ENCODE measurements at regions not wholly inside any gene's neighbourhood (a gene's known extent, or its start where the extent isn't known, plus 50 kb on each side); places are given as distances from the start of the nearest gene placed in this dataset.
"Not testable (repeated sequence)": the region's sequence is repeated elsewhere in the genome, so short reads cannot be mapped to it uniquely, and the experiment has no call there.

DNA sequence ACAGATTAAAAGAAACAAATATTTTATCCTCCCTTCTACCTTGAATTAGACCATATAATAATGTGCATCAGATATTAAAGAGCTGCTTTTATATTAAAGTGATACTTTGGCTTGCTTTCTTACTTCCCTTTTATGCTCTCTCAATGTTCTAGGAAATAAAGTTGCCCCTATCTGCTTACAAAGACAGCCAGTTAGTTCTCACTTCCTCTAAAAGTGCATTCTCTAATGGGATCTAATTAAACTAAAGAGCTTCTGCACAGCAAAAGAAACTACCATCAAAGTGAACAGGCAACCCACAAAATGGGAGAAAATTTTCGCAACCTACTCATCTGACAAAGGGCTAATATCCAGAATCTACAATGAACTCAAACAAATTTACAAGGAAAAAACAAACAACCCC, 224.1 kb upstream of the CADM2 start:
- H3K9ac ChIP-seq (ENCODE audit: low read length); H3K4ac ChIP-seq (ENCODE audit: low read depth in 1 of 2, low read length in 2 of 2); H2AFZ ChIP-seq (ENCODE audit: low read depth, low read length); H4K8ac ChIP-seq (ENCODE audit: low read length); H3K14ac ChIP-seq (ENCODE audit: low read length in 2 of 2); H2BK15ac ChIP-seq (ENCODE audit: low read depth, poor library complexity, severe bottlenecking); H3K79me1 ChIP-seq (replicated peaks; ENCODE audit: low read length, poor library complexity, severe bottlenecking); DNase-seq; H3K27ac ChIP-seq (ENCODE audit: low read length, poor library complexity, severe bottlenecking); H3K4me2 ChIP-seq (ENCODE audit: low read length, poor library complexity, severe bottlenecking); H3K23ac ChIP-seq (ENCODE audit: low read length in 2 of 2); H3K4me1 ChIP-seq (ENCODE audit: control insufficient read depth, insufficient read depth, low read depth, low read length); H4K91ac ChIP-seq (ENCODE audit: low read length); H2BK12ac ChIP-seq (ENCODE audit: low read length in 2 of 2); H2BK120ac ChIP-seq (ENCODE audit: low read depth, low read length); H2AK5ac ChIP-seq (ENCODE audit: low read length, severe bottlenecking); H3K4me3 ChIP-seq (ENCODE audit: insufficient read depth in 1 of 2, low read depth in 1 of 2, low read length in 2 of 2); H2BK5ac ChIP-seq (ENCODE audit: low read depth, low read length, poor library complexity, severe bottlenecking); H3K9me3 ChIP-seq (ENCODE audit: control insufficient read depth, low read length); H3K36me3 ChIP-seq (ENCODE audit: control insufficient read depth in 1 of 2, insufficient read depth in 2 of 2, low read depth in 1 of 2, low read length in 2 of 2); H3K27me3 ChIP-seq (ENCODE audit: control insufficient read depth in 1 of 2, insufficient read depth in 1 of 2, low read length in 2 of 2); H3K18ac ChIP-seq (ENCODE audit: low read depth in 1 of 2, low read length in 2 of 2): not testable (repeated sequence)
- no CpG with 5 or more reads among the region's 1 CpG for WGBS

DNA sequence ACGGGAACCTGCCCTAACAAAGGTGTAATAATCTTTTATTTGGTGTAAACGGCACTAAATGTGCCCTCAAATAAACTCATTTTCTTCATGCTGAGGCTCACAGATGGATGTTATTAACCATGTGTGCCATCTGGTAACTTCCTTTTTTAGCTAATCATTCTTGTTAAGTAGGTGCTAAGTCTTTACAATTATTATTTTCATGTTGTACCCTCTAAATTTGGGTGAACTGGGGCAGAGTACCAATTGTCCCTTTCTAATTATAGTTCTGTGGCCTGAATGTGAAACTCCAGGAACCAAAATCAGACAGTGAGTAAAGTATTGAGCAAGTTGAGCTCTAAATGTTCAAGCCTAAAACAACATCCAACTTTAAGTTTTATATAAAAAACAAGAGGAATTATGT, 220.7 kb upstream of the CADM2 start:
- no peak overlapping the region for H2BK120ac ChIP-seq (ENCODE audit: low read depth, low read length)
- no peak overlapping the region for H2BK5ac ChIP-seq (ENCODE audit: low read depth, low read length, poor library complexity, severe bottlenecking)
- no peaks in the 10 kb centered on the region for H3K36me3 ChIP-seq (ENCODE audit: control insufficient read depth in 1 of 2, insufficient read depth in 2 of 2, low read depth in 1 of 2, low read length in 2 of 2)
- no peak overlapping the region for H3K9ac ChIP-seq (ENCODE audit: low read length)
- no peak overlapping the region for H4K8ac ChIP-seq (ENCODE audit: low read length)
- H3K27me3 ChIP-seq (ENCODE audit: control insufficient read depth in 1 of 2, insufficient read depth in 1 of 2, low read length in 2 of 2) = no peaks in the 10 kb centered on the region
- H3K9me3 ChIP-seq (ENCODE audit: control insufficient read depth, low read length) = no peaks in the 10 kb centered on the region
- H3K4me3 ChIP-seq (ENCODE audit: insufficient read depth in 1 of 2, low read depth in 1 of 2, low read length in 2 of 2) = no peak overlapping the region
- H3K18ac ChIP-seq (ENCODE audit: low read depth in 1 of 2, low read length in 2 of 2) = no peak overlapping the region
- H3K14ac ChIP-seq (ENCODE audit: low read length in 2 of 2) = no peak overlapping the region
- no peak overlapping the region for H3K4me2 ChIP-seq (ENCODE audit: low read length, poor library complexity, severe bottlenecking)
- no peak overlapping the region for H2AK5ac ChIP-seq (ENCODE audit: low read length, severe bottlenecking)
- H3K4ac ChIP-seq (ENCODE audit: low read depth in 1 of 2, low read length in 2 of 2) = no peak overlapping the region
- H2BK15ac ChIP-seq (ENCODE audit: low read depth, poor library complexity, severe bottlenecking) = no peak overlapping the region
- H4K91ac ChIP-seq (ENCODE audit: low read length) = no peak overlapping the region
- DNase-seq = no peak
- no peak overlapping the region for H3K23ac ChIP-seq (ENCODE audit: low read length in 2 of 2)
- WGBS = no CpG with 5 or more reads among the region's 2 CpGs
- no peak overlapping the region for H2AFZ ChIP-seq (ENCODE audit: low read depth, low read length)
- no peaks in the 10 kb centered on the region for H3K4me1 ChIP-seq (ENCODE audit: control insufficient read depth, insufficient read depth, low read depth, low read length)
- no peak overlapping the region for H3K27ac ChIP-seq (ENCODE audit: low read length, poor library complexity, severe bottlenecking)
- H2BK12ac ChIP-seq (ENCODE audit: low read length in 2 of 2) = no peak overlapping the region
- H3K79me1 ChIP-seq (replicated peaks; ENCODE audit: low read length, poor library complexity, severe bottlenecking) = no peaks in the 10 kb centered on the region

DNA sequence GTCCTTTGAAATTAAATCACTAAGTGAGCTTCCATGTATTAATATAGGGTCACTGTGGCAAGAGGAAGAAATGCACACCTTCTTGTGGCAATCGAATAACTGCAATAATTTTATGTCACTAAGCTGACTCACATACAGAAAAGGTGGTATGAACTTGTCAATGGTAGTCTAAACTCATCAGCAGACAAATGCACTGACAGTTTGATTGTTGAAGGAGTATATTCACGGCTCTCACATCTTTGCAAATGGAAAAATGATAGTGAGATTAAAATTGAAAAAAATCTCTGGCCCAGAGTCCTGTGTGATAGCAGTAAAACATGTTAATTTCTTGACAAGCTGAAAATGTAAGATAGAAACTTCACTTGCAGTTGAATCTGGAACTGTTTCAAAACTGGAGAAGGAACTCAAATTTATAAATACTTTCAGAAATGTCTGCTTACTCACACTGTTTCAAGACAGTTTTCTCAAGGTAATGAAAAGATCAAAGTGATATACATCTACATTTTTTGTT, 215.8 kb upstream of the CADM2 start:
- Histone ChIP-seq H2BK120ac (ENCODE audit: low read depth, low read length) (no peak overlapping the region), H3K4ac (ENCODE audit: low read depth in 1 of 2, low read length in 2 of 2) (no peak overlapping the region), H3K27ac (ENCODE audit: low read length, poor library complexity, severe bottlenecking) (no peak overlapping the region), H2BK5ac (ENCODE audit: low read depth, low read length, poor library complexity, severe bottlenecking) (no peak overlapping the region), H3K4me2 (ENCODE audit: low read length, poor library complexity, severe bottlenecking) (no peak overlapping the region), H4K91ac (ENCODE audit: low read length) (no peak overlapping the region), H2AK5ac (ENCODE audit: low read length, severe bottlenecking) (no peak overlapping the region), H3K23ac (ENCODE audit: low read length in 2 of 2) (no peak overlapping the region), H3K9ac (ENCODE audit: low read length) (no peak overlapping the region), H4K8ac (ENCODE audit: low read length) (no peak overlapping the region), H3K9me3 (ENCODE audit: control insufficient read depth, low read length) (no peaks in the 10 kb centered on the region), H3K4me3 (ENCODE audit: insufficient read depth in 1 of 2, low read depth in 1 of 2, low read length in 2 of 2) (no peak overlapping the region), H3K79me1 (replicated peaks; ENCODE audit: low read length, poor library complexity, severe bottlenecking) (no peaks in the 10 kb centered on the region), H2BK15ac (ENCODE audit: low read depth, poor library complexity, severe bottlenecking) (no peak overlapping the region), H2BK12ac (ENCODE audit: low read length in 2 of 2) (no peak overlapping the region), H3K18ac (ENCODE audit: low read depth in 1 of 2, low read length in 2 of 2) (no peak overlapping the region), H3K14ac (ENCODE audit: low read length in 2 of 2) (no peak overlapping the region), H2AFZ (ENCODE audit: low read depth, low read length) (no peak overlapping the region), H3K27me3 (ENCODE audit: control insufficient read depth in 1 of 2, insufficient read depth in 1 of 2, low read length in 2 of 2) (no peaks in the 10 kb centered on the region), H3K4me1 (ENCODE audit: control insufficient read depth, insufficient read depth, low read depth, low read length) (no peaks in the 10 kb centered on the region), H3K36me3 (ENCODE audit: control insufficient read depth in 1 of 2, insufficient read depth in 2 of 2, low read depth in 1 of 2, low read length in 2 of 2) (no peaks in the 10 kb centered on the region)
- 45% methylated on average over 2 of the region's 2 CpGs for WGBS
- DNase-seq = no peak

DNA sequence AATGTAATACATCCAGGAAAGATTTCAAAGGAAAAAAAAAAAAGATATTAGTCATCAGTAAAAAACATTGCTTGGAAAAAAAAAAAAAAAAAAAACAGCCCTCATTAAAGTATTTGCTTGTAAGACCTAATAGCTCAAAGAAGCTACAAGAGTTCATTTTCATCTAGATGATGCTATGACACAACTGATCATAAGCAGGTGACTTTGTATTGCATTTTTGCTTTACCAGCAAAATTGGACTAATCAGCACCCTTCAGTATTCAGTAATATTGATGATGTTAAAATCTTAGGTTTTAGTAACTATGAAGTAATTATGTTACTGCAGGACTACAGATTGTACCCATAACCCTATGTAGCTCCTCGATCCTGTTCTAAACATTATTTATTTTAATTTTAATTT, 214.7 kb upstream of the CADM2 start:
- H2AFZ ChIP-seq (ENCODE audit: low read depth, low read length) = no peak overlapping the region
- no peak overlapping the region for H2BK120ac ChIP-seq (ENCODE audit: low read depth, low read length)
- no peak overlapping the region for H3K18ac ChIP-seq (ENCODE audit: low read depth in 1 of 2, low read length in 2 of 2)
- H2BK12ac ChIP-seq (ENCODE audit: low read length in 2 of 2) = no peak overlapping the region
- H4K91ac ChIP-seq (ENCODE audit: low read length) = no peak overlapping the region
- H3K4ac ChIP-seq (ENCODE audit: low read depth in 1 of 2, low read length in 2 of 2) = no peak overlapping the region
- H2AK5ac ChIP-seq (ENCODE audit: low read length, severe bottlenecking) = no peak overlapping the region
- no peak overlapping the region for H3K27ac ChIP-seq (ENCODE audit: low read length, poor library complexity, severe bottlenecking)
- H3K4me3 ChIP-seq (ENCODE audit: insufficient read depth in 1 of 2, low read depth in 1 of 2, low read length in 2 of 2) = no peak overlapping the region
- H3K9ac ChIP-seq (ENCODE audit: low read length) = no peak overlapping the region
- H3K27me3 ChIP-seq (ENCODE audit: control insufficient read depth in 1 of 2, insufficient read depth in 1 of 2, low read length in 2 of 2) = no peaks in the 10 kb centered on the region
- no peak overlapping the region for H2BK15ac ChIP-seq (ENCODE audit: low read depth, poor library complexity, severe bottlenecking)
- no peak overlapping the region for H4K8ac ChIP-seq (ENCODE audit: low read length)
- H3K36me3 ChIP-seq (ENCODE audit: control insufficient read depth in 1 of 2, insufficient read depth in 2 of 2, low read depth in 1 of 2, low read length in 2 of 2) = no peaks in the 10 kb centered on the region
- H3K4me2 ChIP-seq (ENCODE audit: low read length, poor library complexity, severe bottlenecking) = no peak overlapping the region
- H3K4me1 ChIP-seq (ENCODE audit: control insufficient read depth, insufficient read depth, low read depth, low read length) = no peaks in the 10 kb centered on the region
- H3K14ac ChIP-seq (ENCODE audit: low read length in 2 of 2) = no peak overlapping the region
- WGBS = no CpG with 5 or more reads among the region's 1 CpG
- H2BK5ac ChIP-seq (ENCODE audit: low read depth, low read length, poor library complexity, severe bottlenecking) = no peak overlapping the region
- DNase-seq = no peak
- no peaks in the 10 kb centered on the region for H3K79me1 ChIP-seq (replicated peaks; ENCODE audit: low read length, poor library complexity, severe bottlenecking)
- H3K23ac ChIP-seq (ENCODE audit: low read length in 2 of 2) = no peak overlapping the region
- no peaks in the 10 kb centered on the region for H3K9me3 ChIP-seq (ENCODE audit: control insufficient read depth, low read length)
